Loucy (cell line): ENCODE measurements at regions not wholly inside any gene's neighbourhood (a gene's known extent, or its start where the extent isn't known, plus 50 kb on each side); places are given as distances from the start of the nearest gene placed in this dataset.

Experiments used
- CTCF ChIP-seq: fragments of 200-600 bp; sonication (generic); conservative IDR thresholded peaks from 2 replicates; pipeline ENCODE4 v1.5.1; 2014; ENCODE audit warnings: mild to moderate bottlenecking, antibody characterized with exemption, low read length
- EZH2phosphoT487 ChIP-seq: fragments of 200-600 bp; IDR thresholded peaks from 2 replicates; pipeline ENCODE4 v1.6.1; 2018; ENCODE audit warnings: antibody characterized with exemption, mild to moderate bottlenecking, moderate library complexity, borderline replicate concordance

GRCh38 chr1:232170909-232171308 is 459.0 kb downstream of the SIPA1L2 start:
- TF ChIP-seq CTCF (peak; percentile 26; the same call in 1 of the 2 replicates), EZH2phosphoT487 (no peak)
